ENCODE measurements at regions not wholly inside any gene's neighbourhood (a gene's known extent, or its start where the extent isn't known, plus 50 kb on each side); places are given as distances from the start of the nearest gene placed in this dataset.
A peak's percentile ranks its signal among the peaks of the same experiment; 100 is the strongest.
"Not testable (repeated sequence)": the region's sequence is repeated elsewhere in the genome, so short reads cannot be mapped to it uniquely, and the experiment has no call there.

- DNase-seq: no peak
These were observed 218.8 kb downstream of the RAB11FIP4 start for GRCh38 chr17:31609996-31610910.

GRCh38 chr17:31609331-31609730 is 217.9 kb downstream of the RAB11FIP4 start:
- DNase-seq: no peak

- DNase-seq: no peak
These were observed 217.3 kb downstream of the RAB11FIP4 start for GRCh38 chr17:31608659-31609254.

- DNase-seq: no peak
These were observed 214.3 kb downstream of the RAB11FIP4 start for GRCh38 chr17:31605761-31606160.

GRCh38 chr17:31604936-31605335 is 213.5 kb downstream of the RAB11FIP4 start:
- no peak for DNase-seq

- DNase-seq: not testable (repeated sequence)
These were observed 208.7 kb downstream of the RAB11FIP4 start for GRCh38 chr17:31600144-31600543.

GRCh38 chr17:31598921-31599571 is 207.6 kb downstream of the RAB11FIP4 start:
- no peak for DNase-seq

GRCh38 chr17:31598399-31598782 is 206.9 kb downstream of the RAB11FIP4 start:
- no peak for DNase-seq

- no peak for DNase-seq
These were observed 206.3 kb downstream of the RAB11FIP4 start for GRCh38 chr17:31597646-31598398.

GRCh38 chr17:31596382-31597323 is 205.2 kb downstream of the RAB11FIP4 start:
- peak; percentile 13 to 15 for DNase-seq

- DNase-seq: no peak
These were observed 204.3 kb downstream of the RAB11FIP4 start for GRCh38 chr17:31595666-31596381.

GRCh38 chr17:31595076-31595475 is 203.6 kb downstream of the RAB11FIP4 start:
- DNase-seq: no peak

- no peak for DNase-seq
These were observed 202.9 kb downstream of the RAB11FIP4 start for GRCh38 chr17:31594416-31594815.

- DNase-seq: no peak
These were observed 202.3 kb downstream of the RAB11FIP4 start for GRCh38 chr17:31593806-31594205.

- no peak for DNase-seq
These were observed 200.4 kb downstream of the RAB11FIP4 start for GRCh38 chr17:31591924-31592323.

GRCh38 chr17:31588512-31588911 is 197.0 kb downstream of the RAB11FIP4 start:
- no peak for DNase-seq

- no peak for DNase-seq
These were observed 196.6 kb downstream of the RAB11FIP4 start for GRCh38 chr17:31588034-31588433.

Measured in AML-193 (cell line).